Fibroblast of pulmonary artery (primary cell): ENCODE measurements at regions not wholly inside any gene's neighbourhood (a gene's known extent, or its start where the extent isn't known, plus 50 kb on each side); places are given as distances from the start of the nearest gene placed in this dataset.
"Not testable (repeated sequence)": the region's sequence is repeated elsewhere in the genome, so short reads cannot be mapped to it uniquely, and the experiment has no call there.

Experiments
- DNase-seq: peaks from one replicate; pipeline ENCODE4 v3.0.0-alpha.2; 2010; ENCODE audit warnings: low read depth
- H3K4me3 ChIP-seq: replicated peaks from 2 replicates; pipeline ENCODE4 v1.5.1; 2011; ENCODE audit warnings: low read depth, mild to moderate bottlenecking, control low read depth, low read length, moderate library complexity
- TF ChIP-seq, protein P1 (sequence below): IDR thresholded peaks from 2 replicates; pipeline ENCODE4 v1.5.1; 2011; ENCODE audit warnings: mild to moderate bottlenecking, control low read depth, low read length, inconsistent platforms; ENCODE audit errors: missing control alignments

DNA sequence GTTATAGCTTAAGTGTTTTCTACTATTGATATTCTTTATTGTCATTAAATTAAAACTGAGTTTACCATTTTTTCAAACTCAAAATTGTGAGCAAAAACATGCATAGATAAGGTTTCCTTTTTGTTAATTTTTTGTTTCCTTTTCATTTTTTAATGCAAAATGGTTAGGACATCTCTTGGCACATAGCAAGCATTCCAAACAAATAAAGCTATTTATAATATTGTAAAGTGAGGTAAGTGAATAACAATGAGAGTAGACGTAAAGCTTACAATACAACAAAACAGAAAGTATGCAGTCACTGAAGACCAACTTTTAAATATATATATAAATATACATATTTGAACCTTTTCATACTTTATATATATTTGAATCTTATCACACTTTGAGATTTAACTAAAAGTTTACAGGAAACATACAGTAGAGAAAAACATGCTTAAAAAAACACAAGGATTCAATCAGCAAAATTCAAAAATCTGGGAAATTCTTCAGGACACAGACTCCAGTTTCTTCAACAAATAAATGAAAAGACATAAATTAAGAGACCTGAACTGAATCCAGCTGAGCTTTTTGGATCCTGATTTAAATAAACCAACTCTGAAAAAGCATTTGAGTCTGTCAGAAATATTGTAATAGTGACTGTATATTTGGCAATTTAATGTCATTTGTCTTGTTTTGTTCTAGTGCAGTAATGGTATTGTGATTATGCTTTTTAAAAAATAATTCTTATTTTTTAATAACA, 67.5 kb upstream of the SAMSN1 start:
- DNase-seq, result peak; percentile 24
- H3K4me3 ChIP-seq, result no peak overlapping the region
- TF ChIP-seq, protein P1, sequence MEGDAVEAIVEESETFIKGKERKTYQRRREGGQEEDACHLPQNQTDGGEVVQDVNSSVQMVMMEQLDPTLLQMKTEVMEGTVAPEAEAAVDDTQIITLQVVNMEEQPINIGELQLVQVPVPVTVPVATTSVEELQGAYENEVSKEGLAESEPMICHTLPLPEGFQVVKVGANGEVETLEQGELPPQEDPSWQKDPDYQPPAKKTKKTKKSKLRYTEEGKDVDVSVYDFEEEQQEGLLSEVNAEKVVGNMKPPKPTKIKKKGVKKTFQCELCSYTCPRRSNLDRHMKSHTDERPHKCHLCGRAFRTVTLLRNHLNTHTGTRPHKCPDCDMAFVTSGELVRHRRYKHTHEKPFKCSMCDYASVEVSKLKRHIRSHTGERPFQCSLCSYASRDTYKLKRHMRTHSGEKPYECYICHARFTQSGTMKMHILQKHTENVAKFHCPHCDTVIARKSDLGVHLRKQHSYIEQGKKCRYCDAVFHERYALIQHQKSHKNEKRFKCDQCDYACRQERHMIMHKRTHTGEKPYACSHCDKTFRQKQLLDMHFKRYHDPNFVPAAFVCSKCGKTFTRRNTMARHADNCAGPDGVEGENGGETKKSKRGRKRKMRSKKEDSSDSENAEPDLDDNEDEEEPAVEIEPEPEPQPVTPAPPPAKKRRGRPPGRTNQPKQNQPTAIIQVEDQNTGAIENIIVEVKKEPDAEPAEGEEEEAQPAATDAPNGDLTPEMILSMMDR, result no peak

DNA sequence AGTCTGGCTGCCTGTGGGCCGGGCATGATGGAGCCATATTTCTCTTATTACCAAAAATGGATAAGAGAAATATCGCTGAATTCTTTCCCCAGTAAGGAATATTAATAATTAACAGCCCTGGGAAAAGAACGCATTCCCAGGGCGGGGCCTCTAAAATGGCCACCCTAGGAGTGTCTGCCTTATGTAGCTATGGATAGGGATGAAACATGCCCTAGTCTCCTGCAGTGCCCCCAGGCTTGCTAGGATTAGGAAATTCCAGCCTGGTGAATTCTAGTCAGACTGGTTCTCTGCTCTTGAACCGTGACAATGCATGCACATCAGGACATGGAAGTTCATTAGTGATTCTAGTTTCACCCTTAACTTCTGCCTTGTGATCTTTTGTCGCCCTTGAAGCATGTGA, 64.0 kb upstream of the SAMSN1 start:
- not testable (repeated sequence) for H3K4me3 ChIP-seq, DNase-seq

- TF ChIP-seq, protein P1, result no peak
- DNase-seq, result no peak
- H3K4me3 ChIP-seq, result no peak overlapping the region
Observed at GRCh38 chr21:14609274-14609673, 63.2 kb upstream of the SAMSN1 start.

- TF ChIP-seq, protein P1, result no peak
- no peak overlapping the region for H3K4me3 ChIP-seq
- no peak for DNase-seq
Observed at GRCh38 chr21:14607262-14607661, 61.1 kb upstream of the SAMSN1 start.

GRCh38 chr21:14603202-14603601, 57.1 kb upstream of the SAMSN1 start:
- TF ChIP-seq, protein P1, result no peak
- DNase-seq, result peak; percentile 66
- H3K4me3 ChIP-seq, result no peak overlapping the region

GRCh38 chr21:14602382-14602958, 56.4 kb upstream of the SAMSN1 start:
- TF ChIP-seq, protein P1, result no peak
- H3K4me3 ChIP-seq, result no peak overlapping the region
- DNase-seq, result no peak

DNA sequence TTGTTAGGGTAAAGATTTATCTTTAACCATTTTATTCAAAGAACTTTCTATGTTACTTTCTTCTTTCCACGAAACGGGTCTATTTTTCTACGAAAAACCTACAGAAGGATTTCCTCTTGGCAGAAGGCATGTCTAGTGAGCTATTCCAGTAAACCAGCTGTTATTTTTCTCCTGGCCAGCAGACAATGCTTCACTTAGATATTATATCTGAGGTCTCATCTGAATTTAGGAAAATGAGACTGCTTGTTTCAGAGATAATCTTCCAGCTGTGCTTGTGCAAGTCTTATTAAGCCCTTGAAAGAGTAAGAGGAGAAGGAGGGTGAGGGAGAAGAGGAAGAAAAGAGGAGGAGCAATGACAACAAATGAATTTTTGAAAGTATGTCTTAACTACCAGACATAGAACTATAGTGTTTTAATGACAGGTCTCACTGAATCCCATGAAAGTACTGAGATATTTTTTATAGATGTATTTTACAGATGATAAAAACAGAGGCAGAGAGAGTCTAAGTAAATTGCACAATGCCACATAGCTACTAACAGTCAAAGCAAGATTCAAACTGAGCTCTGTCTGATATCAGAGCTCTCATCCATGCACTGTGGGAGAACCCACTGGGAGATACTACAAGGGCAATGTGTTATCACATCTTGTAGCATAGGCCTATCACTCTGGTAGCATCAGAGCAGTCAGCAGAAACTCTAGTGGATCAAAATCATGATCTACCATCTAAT, 54.6 kb upstream of the SAMSN1 start:
- peak; percentile 43 for DNase-seq
- TF ChIP-seq, protein P1, result no peak
- H3K4me3 ChIP-seq, result no peak overlapping the region
